ENCODE measurements at regions not wholly inside any gene's neighbourhood (a gene's known extent, or its start where the extent isn't known, plus 50 kb on each side); places are given as distances from the start of the nearest gene placed in this dataset.

DNA sequence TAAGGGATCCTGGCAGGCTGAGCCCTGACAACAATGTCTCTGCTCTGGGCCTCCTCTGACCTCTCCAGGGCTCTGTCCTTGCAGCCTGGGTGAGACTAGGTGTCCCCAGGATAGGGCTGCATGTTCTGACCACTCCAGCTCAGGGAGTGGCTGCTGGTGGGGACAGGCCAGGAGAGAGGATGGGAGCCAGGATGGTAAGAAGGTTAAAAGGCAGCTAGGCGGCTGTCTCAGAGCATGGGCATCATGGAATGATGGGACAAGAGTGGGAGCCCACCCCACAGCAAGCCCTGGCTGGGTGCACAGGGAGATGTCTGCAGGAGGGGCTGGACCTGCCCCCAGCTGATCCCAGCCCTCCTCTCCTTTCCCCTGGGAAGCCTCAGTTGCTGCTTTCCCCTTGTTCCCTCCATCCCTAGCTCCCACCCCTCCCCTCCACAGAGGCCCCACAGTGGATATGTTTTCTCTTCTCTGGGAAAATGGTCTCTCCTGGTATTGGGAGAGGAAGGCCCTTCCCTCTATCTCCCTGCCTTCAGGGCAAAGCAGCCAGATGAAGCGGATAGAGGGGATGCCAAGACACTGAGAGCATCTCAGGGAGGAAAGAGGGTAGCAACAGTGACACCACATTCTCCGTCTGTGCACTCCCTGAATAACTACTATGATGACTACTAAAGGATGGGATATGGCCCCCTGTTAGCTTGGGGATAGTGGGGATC is 334.3 kb downstream of the DYSF start:
- no peak for DNase-seq

- DNase-seq, result no peak
Observed at GRCh38 chr2:71787108-71787415, 333.7 kb downstream of the DYSF start.

DNA sequence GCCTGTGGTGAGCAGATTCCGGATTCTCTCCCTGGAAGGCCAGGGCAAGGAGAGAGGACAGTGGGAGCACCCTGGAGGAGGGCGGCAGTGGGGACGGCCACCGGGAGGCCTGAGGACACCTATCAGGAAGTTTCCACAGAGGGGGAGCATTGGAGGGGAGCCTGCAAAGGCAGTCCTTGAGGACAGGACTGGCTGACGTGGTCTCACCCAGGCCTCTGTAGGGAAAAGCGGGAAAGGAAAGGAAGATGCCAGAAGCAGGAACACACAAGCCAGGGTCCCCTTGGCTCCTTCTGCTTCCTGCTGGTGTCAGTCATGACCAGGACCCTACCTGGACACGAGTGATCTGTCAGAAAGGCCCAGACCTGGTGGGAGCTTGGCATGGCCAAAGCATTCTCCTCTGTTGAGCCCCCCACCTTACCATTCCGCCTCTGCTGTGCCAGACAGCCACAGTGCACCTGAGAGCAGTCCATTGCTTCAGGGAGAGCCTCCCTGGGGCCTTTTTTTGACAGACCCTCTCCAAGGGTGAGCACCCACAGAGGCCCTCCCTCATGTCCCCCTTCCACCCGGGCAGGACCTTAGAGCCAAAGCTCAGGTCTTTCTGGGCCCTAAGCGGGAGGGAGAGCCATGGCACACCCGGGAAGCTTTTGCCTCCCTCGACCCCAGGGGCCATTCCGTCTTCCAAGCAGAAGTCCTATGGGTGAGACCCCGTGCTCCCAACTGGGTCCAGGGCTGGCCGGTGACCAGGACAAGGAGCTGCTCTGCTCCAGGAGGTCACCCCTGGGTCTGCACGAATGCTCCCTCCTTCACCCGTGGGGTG is 333.1 kb downstream of the DYSF start:
- no peak for DNase-seq

DNA sequence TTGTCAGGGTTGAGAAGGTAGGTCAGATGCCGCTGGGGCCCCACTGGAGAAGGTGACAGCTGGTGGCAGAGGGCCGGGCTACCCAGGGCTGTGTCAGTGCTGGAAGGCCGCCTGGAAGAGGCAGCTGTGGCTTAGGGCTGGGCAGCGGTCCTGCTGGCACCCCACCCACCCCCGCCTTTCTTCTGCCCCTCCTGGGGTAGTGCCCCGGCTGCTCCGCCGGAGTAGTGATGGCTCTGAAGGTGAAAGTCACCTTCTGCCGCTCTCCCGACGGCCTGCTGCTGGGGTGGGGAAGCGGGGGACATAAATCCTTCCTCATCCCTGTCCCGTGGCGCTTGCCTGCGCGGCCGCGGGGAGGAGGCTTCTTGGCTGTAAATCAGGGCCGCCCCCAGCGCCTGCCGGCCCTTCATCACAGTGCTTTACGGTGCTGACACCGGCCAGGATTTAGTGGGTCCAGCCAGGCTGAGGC is 332.2 kb downstream of the DYSF start:
- no peak for DNase-seq

GRCh38 chr2:71784734-71785511 is 331.6 kb downstream of the DYSF start:
- DNase-seq, result no peak

- DNase-seq, result no peak
Observed at GRCh38 chr2:71783815-71784214, 330.5 kb downstream of the DYSF start.

DNA sequence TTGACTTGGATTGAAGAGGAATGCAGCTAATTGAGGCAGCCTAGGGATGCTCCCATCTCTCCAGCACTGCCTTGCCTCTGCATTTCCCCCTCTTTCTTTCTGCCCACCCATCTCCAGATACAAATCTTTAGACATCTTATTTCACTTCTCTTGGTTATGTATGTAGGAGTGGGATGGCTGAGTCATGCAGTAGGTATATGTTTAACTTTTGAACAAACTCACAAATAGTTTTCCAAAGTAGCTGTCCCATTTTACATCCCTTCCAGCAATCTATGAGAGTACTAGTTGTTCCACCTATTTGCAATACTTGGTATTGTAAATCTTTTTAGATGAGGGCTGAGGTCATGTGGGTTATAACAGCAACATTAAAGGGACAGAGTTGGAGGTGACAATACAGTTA is 329.9 kb downstream of the DYSF start:
- no peak for DNase-seq

- DNase-seq, result no peak
Observed at GRCh38 chr2:71782323-71782722, 329.0 kb downstream of the DYSF start.

DNA sequence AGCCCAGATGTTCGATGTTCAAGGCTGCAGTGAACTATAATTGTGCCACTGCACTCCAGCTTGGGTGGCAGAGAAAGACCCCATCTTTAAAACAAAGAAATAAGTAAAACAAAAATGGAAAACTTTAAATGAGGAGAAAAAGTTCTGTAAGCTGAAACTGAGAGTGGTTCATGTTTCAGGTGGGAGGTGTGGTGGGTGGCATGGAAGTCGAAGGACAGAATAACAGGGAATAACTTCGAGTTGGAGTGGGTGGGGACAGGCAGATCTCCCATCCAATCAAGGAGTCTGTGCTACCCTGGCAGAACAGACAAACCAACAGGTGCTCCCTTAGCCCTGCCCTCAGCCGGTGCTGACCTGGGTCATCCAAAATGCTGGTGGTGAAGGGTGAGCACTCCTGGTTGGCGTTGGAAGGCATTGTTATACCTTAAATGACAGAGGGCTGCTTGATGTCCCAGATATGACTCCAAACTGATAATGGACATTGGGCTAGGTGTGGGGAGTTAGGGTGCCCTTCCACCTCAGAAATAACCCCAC is 328.4 kb downstream of the DYSF start:
- no peak for DNase-seq

DNA sequence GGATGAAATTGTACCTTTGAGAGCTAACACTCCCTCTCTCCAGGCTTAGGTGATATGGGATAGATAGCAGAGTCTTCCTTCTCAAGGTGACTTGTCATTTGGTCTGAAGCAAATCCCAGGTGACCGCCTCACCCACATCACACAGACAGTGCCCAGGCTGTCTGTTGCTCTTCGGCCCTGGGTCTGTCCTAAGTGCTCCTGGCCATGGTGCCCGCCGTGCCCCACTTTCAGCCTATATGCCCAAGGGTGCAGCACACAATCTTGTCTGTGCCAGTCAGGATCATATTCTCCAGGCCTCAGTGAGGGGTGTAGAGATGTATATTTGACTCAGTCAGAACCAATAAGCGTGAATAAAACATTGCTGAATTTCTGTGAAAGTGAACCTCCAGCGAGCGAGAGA is 326.8 kb downstream of the DYSF start:
- DNase-seq, result no peak

- DNase-seq, result no peak
Observed at GRCh38 chr2:71779774-71780105, 326.4 kb downstream of the DYSF start.

DNA sequence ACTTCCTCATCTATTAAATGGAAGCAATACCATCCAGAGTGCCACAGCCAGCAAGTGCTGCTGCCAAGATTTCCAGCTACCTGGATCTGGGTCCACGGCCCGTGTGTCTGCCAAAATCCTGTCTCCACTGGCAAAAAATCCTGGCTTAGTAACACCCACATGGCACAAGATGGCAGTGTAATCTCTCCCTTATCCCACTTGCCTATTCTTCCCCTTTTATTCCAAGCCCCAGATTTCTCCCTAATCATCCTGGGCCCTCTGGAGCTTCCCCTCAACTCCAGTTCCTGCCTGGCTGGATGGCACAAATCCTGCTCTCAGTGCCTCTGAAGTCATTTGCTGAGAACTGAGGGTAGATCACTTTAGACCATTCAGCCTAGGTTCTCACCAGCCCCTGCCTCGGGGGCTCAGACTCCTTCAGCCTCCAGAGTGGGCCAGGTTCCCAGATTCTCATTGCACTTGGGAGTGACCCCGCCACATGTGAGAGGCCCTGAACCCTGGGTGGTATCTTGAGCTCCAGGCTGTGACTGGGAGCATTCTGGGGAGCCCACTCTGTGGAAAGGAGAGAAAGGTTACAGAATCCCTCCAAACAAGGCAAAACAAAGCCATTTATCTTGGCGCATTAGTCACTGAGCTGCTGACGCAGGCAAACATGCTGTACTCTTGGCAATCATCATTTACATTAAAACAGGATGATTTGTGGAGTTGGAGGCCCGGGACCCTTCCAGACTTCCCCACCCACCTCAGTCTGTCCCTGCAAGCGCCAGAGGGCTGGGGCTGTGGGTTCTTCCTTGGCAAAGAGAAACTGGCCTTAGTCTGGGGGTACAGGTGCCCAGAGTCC is 325.8 kb downstream of the DYSF start:
- peak in 1 of 2 experiments; percentile 46 for DNase-seq

- no peak for DNase-seq
Observed at GRCh38 chr2:71778514-71778913, 325.2 kb downstream of the DYSF start.

DNA sequence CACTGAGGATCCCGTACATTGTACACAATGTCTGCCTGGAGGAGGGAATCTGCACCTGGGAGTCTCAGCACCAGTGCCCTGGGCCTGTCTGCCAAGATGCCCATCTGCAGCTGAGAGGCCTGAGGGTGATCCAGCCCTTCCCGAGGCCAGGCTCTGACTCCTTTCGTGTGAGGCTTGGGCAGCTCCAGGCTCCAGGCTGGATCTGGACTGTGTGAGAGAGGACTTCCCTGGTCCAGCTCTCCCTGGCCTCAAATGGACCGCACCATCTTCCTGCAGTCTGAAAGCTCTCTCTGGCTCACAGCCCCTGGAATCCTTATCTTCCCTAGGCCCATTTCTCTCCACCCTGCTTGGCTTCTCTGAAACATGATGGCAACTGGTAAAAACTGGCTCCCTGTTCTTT is 324.6 kb downstream of the DYSF start:
- peak; percentile 2 to 31 for DNase-seq

GRCh38 chr2:71776227-71776626 is 322.9 kb downstream of the DYSF start:
- DNase-seq, result no peak

GRCh38 chr2:71773218-71773617 is 319.9 kb downstream of the DYSF start:
- DNase-seq, result no peak

DNA sequence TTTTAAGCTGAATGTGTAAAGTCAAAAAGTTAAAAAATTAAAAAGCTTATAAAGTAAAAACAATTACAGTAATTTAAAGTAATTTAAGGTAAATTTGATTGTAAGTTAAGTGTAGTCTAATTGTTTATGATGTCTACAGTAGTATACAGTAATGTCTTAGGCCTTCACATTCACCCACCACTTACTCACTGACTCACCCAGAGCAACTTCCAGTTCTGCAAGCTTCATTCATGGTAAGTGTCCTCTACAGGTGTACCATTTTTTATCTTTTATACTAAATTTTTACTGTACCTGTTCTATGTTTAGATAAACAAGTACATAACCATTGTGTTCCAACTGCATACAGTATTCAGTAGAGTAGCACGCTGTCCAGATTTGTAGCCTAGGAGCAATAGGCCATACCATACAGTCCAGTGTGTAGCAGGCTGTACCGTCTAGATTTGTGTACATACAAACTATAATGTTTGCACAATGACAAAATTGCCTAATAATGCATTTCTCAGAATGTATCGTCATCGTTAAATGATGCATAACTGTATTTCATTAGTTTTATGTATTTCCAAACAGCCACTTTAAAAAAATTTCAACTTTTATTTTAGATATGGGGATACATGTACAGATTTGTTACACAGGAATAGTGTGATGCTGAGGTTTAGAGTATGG is 319.3 kb downstream of the DYSF start:
- DNase-seq, result no peak

DNA sequence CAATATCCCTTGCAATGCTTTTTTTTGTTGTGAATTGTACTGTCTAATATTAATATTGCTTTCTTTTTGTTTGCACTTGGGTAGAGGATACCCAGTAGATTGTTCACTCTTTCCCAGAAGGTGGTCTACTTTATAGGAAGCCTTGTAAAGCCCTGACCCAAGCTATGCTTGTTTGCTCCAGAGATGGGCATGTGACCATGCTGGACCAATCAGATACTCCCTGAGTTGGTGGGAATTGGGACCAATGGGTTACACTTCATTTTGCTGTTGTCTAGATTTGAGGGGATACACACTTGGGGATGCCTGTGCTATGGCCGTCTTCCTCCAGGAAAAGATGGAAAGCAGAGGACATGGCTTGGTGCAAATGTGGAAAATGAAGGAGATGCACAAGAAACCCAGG is 314.3 kb downstream of the DYSF start:
- DNase-seq, result no peak

GRCh38 chr2:71759060-71759459 is 305.7 kb downstream of the DYSF start:
- DNase-seq, result no peak

DNA sequence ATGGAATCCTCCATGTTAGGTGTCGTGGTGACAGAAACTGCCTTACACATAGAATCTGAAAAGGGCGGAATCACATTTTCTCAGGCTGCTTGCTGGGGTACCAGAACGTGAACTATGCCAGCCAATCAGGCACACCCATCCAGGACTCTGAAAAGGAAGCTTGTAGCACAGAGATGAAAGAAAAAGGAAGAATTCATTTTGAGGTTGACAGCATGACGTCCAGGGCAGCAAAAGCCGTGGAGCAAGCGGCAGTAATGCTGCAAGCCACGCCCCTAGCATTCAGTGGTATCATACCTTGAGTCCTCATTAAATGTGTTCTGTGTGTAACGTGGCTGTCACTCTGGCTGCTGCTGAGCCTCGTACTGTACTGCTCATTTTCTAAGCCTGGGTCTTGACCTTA is 304.0 kb downstream of the DYSF start:
- DNase-seq, result no peak

- DNase-seq, result no peak
Observed at GRCh38 chr2:71756280-71756906, 303.0 kb downstream of the DYSF start.

- DNase-seq, result no peak
Observed at GRCh38 chr2:71751590-71751989, 298.2 kb downstream of the DYSF start.

All from cerebellar nuclear complex (tissue), 1 donor.